ENCODE measurements at regions not wholly inside any gene's neighbourhood (a gene's known extent, or its start where the extent isn't known, plus 50 kb on each side); places are given as distances from the start of the nearest gene placed in this dataset.

DNA sequence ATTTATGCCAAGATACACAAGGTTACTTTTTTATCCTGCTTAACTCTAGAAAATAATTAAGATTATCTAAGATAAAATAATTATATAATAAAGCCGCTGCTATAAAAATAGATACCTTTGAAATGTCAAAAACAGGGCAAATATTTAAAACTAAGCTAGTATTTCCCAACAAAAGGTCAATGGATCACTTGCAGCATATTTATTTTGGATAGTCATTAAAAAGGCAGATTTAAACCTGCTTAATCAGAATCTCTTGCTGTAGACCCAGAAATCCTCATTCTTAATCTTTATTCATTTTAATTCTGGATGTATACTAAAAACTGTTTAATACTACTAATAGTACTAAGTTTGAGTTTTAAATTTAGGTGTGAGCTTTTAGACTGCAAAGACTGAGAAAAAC, 139.0 kb upstream of the CWC22 start:
- TF ChIP-seq, protein P1, sequence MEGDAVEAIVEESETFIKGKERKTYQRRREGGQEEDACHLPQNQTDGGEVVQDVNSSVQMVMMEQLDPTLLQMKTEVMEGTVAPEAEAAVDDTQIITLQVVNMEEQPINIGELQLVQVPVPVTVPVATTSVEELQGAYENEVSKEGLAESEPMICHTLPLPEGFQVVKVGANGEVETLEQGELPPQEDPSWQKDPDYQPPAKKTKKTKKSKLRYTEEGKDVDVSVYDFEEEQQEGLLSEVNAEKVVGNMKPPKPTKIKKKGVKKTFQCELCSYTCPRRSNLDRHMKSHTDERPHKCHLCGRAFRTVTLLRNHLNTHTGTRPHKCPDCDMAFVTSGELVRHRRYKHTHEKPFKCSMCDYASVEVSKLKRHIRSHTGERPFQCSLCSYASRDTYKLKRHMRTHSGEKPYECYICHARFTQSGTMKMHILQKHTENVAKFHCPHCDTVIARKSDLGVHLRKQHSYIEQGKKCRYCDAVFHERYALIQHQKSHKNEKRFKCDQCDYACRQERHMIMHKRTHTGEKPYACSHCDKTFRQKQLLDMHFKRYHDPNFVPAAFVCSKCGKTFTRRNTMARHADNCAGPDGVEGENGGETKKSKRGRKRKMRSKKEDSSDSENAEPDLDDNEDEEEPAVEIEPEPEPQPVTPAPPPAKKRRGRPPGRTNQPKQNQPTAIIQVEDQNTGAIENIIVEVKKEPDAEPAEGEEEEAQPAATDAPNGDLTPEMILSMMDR (IDR thresholded peaks at IDR 0.05), result no peak
- Mint-ChIP-seq H3K36me3 (ENCODE audit: low read depth) (no peaks in the 10 kb centered on the region), H3K27ac (ENCODE audit: unreplicated experiment) (no peak overlapping the region), H3K4me1 (ENCODE audit: low read depth) (no peaks in the 10 kb centered on the region), H3K9me3 (ENCODE audit: low read depth) (no peaks in the 10 kb centered on the region), H3K4me3 (ENCODE audit: unreplicated experiment) (no peak overlapping the region), H3K27me3 (ENCODE audit: low read depth) (peaks cover 2% of the 10 kb centered on the region)
- DNase-seq (ENCODE audit: low spot score), result no peak

DNA sequence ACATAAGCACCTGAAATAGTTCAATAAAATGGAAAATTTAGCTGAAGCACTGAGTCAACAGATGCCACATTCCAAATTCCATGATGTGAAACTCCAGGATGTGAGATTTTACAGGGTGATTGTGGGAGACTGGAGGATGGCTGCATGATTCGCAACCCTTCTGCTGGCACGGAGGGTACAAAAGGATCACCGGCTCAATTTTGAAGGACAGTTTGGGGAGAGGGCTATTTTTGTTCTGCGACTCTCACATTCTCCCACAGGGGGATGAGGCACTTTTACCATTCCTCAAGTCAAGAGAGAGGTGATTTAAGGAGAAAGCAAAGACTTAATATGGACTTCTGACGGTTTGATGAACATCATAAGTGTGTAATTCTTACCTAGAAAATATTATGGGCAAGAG, 138.1 kb upstream of the CWC22 start:
- TF ChIP-seq, protein P1 (IDR thresholded peaks at IDR 0.05), result no peak
- H3K4me3 Mint-ChIP-seq (ENCODE audit: unreplicated experiment), result no peak overlapping the region
- H3K9me3 Mint-ChIP-seq (ENCODE audit: low read depth), result no peaks in the 10 kb centered on the region
- DNase-seq (ENCODE audit: low spot score), result no peak
- H3K27me3 Mint-ChIP-seq (ENCODE audit: low read depth), result no peaks in the 10 kb centered on the region
- no peaks in the 10 kb centered on the region for H3K4me1 Mint-ChIP-seq (ENCODE audit: low read depth)
- no peak overlapping the region for H3K27ac Mint-ChIP-seq (ENCODE audit: unreplicated experiment)
- H3K36me3 Mint-ChIP-seq (ENCODE audit: low read depth), result no peaks in the 10 kb centered on the region

DNA sequence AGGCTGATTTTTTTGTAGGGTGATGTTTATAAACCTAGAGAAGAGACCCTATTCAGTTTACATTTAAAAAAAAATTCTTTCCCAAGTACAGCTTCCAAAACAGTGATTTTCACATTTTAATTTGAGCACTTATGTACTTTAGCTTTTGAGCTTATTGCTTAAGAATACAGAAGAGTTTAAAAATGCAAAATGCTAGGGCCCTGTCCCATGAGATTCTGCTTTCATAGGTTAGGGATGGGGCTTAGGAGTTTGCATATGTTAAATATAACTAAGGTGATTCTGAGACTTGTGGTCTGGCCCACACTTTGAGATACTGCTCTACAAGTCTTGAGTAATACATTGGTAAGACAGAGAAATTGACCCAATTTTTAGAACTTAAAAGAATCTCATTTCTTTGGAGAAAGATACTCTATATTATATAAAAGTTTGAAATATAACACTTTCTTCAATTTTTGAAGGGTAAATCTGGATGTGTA, 137.3 kb upstream of the CWC22 start:
- Mint-ChIP-seq H3K4me1 (ENCODE audit: low read depth) (no peaks in the 10 kb centered on the region), H3K27me3 (ENCODE audit: low read depth) (no peaks in the 10 kb centered on the region), H3K4me3 (ENCODE audit: unreplicated experiment) (no peak overlapping the region), H3K36me3 (ENCODE audit: low read depth) (no peaks in the 10 kb centered on the region), H3K27ac (ENCODE audit: unreplicated experiment) (no peak overlapping the region), H3K9me3 (ENCODE audit: low read depth) (no peaks in the 10 kb centered on the region)
- TF ChIP-seq, protein P1 (IDR thresholded peaks at IDR 0.05), result no peak
- no peak for DNase-seq (ENCODE audit: low spot score)

DNA sequence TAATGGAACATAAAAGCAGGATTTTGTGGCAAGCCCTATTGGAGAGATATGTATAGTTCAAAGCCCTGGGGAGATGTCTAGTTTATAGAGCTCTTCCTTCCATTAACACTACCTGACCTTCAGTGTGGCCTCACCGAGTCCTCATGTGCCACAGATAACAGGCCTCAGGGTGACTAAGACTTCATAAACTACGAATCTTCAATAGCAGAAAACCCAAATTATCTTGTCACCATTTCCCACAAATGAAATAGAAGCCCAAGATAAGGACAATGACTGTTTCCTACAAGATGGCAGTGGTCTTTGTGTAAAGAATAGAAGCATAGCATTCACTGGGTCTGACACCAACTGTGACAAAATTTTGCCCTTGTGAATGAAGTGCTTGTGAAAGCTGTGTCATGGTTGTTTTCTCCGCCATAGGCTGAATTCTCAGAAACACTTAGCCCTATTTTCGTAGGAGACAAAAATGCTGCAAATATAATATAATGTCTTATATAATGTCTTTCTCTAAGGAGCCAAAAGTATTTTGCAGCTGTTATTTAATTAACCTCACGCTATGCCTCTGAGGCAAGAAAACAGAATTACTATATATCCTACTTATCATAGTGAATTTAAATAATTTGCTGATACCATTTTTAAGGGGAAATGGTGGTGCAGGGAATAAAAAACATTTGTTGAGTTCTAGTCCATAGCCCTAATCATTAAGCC, 136.7 kb upstream of the CWC22 start:
- no peak overlapping the region for H3K27ac Mint-ChIP-seq (ENCODE audit: unreplicated experiment)
- H3K4me3 Mint-ChIP-seq (ENCODE audit: unreplicated experiment), result no peak overlapping the region
- H3K27me3 Mint-ChIP-seq (ENCODE audit: low read depth), result no peaks in the 10 kb centered on the region
- no peaks in the 10 kb centered on the region for H3K4me1 Mint-ChIP-seq (ENCODE audit: low read depth)
- TF ChIP-seq, protein P1 (IDR thresholded peaks at IDR 0.05), result no peak
- H3K9me3 Mint-ChIP-seq (ENCODE audit: low read depth), result no peaks in the 10 kb centered on the region
- no peak for DNase-seq (ENCODE audit: low spot score)
- no peaks in the 10 kb centered on the region for H3K36me3 Mint-ChIP-seq (ENCODE audit: low read depth)

DNA sequence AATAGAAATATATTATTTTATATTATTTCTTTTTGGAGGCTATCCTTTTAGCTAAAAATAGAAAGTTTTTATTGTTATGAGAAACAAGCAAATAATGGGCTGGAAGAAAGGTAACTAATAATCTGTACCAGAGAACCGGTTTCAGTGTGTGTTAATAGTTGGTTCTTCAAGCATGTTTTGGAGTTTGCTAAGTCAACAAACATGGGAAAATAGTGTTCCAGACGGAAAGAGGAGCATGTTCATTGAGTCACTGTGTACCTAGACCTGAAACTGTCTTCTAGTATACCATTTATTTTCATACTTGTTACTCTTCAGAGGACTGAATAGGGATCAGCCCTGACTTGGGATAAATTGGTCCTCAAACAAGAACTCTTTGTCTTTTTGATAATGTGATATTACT, 134.5 kb upstream of the CWC22 start:
- no peak overlapping the region for H3K27ac Mint-ChIP-seq (ENCODE audit: unreplicated experiment)
- H3K9me3 Mint-ChIP-seq (ENCODE audit: low read depth), result no peaks in the 10 kb centered on the region
- H3K27me3 Mint-ChIP-seq (ENCODE audit: low read depth), result no peaks in the 10 kb centered on the region
- no peak for DNase-seq (ENCODE audit: low spot score)
- TF ChIP-seq, protein P1 (IDR thresholded peaks at IDR 0.05), result no peak
- H3K4me1 Mint-ChIP-seq (ENCODE audit: low read depth), result no peaks in the 10 kb centered on the region
- no peaks in the 10 kb centered on the region for H3K36me3 Mint-ChIP-seq (ENCODE audit: low read depth)
- no peak overlapping the region for H3K4me3 Mint-ChIP-seq (ENCODE audit: unreplicated experiment)
